GM18909 (cell line): ENCODE measurements at regions not wholly inside any gene's neighbourhood (a gene's known extent, or its start where the extent isn't known, plus 50 kb on each side); places are given as distances from the start of the nearest gene placed in this dataset.
"Not testable (repeated sequence)": the region's sequence is repeated elsewhere in the genome, so short reads cannot be mapped to it uniquely, and the experiment has no call there.

Experiments used
- ATAC-seq: cut with Tn5 transposase; IDR thresholded peaks from one replicate; pipeline ENCODE4 v1.9.1; 2021; ENCODE audit warnings: mild to moderate bottlenecking; ENCODE audit not compliant: unreplicated experiment, poor library complexity

DNA sequence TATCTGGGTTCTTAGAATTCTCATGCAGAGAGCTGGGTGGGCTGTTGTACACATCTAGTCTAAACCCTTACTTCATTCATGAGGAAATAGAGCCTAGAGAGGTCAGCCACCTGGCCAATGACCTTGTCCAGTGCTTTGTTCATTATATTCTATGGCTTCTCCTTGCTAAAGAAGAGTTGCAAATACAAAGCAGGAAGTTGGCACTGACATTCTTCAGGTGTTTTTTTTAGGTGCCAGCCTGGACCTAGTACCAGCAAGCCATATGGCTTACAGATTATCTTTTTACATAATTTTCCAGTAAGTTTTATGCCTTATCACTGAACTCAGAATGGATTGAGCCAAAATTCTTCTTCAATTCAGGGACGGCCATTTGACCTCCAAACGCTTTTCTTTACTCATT lies 54.7 kb upstream of the PGM2 start:
- no peak for ATAC-seq

DNA sequence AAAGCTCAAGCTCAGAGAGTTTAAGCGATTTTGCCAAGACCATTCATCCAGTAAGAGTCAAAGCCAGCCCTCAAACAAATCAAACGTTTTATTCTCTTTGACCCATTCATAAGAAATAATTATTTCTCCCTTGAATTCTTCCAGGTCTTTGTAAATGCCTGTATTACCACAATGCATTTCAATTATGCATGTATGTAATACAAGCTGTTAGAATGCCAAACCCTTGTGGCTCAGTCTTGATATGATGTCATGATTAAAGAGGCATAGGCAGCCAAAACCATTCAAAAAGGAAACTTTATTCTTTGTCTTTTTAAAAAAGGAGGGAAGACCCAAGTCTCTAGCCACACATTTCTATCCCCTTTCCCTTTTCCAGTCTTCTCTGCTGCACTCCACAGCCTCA lies 56.5 kb upstream of the PGM2 start:
- no peak for ATAC-seq

DNA sequence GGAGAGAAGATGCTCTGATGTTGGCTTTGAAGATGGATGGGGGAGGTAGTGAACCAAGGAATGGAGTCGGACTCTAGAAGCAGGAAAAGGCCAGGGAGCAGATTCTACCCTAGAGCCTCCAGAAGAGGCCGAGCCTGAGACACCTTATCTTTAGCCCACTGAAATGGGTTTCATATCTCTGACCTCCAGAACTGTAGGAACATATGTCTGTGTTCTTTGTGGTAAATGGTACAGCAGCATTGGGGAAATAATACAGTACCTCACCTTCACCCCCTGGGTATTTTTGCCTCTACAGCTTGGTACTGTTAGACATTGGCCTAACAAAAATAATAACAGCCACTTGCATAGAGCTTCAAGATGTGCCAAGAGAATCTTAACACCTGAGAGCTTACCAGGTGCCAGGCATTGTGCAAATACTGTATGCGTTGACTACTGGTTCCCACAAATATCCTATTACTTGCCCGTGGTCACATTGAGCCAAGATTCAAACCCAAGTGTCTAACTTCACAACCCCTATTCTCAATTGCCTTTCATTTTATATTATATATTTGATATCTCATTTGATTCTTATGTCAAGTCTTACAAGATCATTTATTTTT lies 57.0 kb upstream of the PGM2 start:
- ATAC-seq = no peak

DNA sequence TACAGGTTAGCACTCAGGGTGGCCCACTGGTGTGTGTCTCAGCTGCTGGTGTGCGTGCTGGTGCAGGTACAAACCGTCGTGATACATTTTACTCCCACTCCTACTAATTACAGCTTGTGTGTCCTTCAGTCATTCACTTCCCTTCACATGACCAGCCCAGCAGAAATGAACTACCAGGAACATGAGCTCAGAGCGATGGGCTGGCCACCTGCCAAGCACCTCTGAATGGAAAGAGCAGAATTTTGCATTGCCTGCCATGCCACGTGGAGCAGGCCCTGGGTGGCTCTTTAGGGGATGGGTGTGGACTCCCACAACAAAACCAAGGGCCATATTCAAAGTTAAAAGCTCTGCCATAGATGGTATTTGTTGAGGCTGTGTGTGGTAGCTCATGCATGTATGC lies 58.9 kb upstream of the PGM2 start:
- no peak for ATAC-seq

DNA sequence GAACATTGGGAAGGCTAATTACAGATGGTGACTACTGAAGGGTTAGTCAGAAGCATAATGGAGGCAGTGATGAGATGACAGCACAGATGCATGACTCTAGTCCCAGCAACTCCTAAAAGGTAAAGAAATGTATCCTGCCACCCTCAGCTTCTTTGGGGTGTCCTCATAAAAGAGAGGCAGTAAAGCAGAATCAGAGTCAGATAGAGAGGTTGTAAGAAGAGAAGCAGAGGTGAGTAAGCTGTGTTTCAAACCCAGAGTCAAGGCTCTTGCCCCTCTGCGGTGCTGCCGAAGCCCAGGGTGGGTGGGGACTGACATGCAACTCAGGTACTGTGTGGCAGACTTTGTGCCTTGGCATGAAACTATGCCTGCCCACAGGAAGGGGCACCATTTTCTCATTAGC lies 59.5 kb upstream of the PGM2 start:
- no peak for ATAC-seq

DNA sequence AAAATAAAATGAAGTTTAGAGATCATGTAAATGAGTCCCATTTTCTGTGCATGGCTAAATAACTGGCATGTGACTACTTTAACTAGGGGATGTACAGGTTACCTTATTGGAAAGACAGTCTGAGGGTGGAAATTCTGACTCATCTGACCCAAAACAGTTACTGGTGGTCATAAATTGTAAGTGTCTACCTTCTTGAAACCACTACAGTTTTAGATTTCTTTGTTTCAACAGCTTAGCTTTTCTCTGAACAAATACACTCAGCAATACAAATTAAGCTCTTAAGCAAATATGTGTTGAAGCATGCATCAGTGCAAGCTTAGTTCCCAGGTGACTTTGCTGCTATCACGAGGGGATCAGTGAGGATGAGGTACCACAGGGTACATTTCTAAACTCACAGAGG lies 60.7 kb upstream of the PGM2 start:
- peak; percentile 66 for ATAC-seq

DNA sequence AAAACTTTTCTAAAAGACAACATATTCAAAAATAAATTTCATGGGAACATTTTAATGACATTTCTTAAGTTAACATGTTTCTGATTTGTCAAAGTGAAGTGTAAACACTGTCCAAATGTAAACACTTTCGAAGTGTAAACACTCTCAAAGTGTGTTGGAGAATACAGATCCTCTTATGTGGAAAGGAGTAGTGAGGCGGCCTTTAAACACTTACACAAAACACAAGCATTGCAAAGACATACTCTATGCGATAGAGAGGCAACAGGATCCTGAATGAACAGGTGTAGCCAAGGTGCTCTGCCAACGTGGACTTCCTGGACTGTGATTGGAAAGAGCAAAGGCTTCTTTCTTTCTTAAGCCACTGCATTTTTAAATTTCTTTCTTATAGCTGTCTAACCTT lies 62.7 kb upstream of the PGM2 start:
- no peak for ATAC-seq

DNA sequence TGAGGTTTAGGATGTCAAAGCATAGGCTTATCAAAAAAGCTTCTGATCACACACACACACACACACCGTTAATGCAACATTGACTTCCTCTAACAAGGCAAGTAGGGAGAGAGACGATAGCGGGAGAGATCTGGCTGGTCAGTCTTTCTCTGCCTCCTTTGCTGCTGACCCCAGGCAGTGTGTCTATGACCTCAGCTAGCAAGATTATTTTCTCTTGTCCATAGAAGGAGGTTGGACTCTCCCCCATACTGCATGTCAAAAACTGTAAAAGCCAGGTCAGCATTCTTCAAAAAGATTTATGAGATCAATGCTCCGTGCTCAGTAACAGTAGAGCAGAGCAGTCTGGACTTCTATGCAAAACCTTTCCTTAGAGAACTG lies 63.5 kb upstream of the PGM2 start:
- no peak for ATAC-seq

DNA sequence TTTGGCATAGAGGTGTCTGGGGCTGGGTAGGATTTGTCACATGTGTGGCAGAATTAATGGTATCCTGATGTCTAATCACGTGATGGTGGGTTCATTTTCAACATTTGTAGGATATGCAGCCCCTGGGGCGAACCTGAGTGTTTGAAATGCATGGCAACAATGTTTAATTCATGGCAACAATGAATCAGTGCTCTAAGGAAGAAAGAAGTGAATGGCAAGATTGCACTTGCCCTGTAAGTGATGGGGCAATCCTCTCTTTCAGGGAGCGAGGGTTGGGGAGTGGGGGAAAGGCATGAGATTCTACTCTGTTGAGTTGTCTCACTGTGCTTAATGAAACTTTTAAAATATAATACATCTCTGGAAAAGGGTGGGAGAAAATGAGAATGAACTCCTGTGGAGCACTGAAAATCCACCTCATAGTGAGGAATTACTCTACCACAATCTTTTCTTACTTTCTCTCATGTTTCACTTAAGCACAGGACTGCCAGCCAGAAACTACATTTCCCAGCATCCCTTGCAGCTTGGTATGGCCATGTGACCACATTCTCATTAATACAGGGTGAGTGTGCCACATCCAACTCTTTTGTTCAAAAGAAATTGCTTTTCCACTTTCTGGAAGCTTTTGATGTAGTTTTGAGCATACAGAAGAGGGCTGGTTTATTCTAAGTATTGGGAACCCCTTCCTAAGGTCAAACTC lies 64.0 kb upstream of the PGM2 start:
- no peak for ATAC-seq

DNA sequence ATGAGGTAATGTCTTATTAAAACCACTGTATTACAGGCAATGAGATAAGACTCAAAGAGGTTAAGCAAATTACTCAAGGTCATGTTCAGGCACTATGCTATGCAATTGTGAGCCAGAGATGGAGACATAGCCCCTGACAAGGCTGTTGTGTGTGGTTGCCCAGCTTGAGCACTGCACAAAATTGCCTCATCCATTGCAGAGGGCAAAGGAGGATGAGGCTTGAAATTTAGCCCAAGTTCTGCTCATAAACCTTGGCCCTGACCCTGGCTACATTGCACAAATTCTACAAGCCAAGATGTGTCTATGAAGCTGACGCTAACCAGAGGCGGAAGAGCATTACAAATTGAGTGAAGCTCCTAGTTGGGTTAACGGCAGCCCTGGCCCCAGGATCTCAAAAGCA lies 65.6 kb upstream of the PGM2 start:
- no peak for ATAC-seq

DNA sequence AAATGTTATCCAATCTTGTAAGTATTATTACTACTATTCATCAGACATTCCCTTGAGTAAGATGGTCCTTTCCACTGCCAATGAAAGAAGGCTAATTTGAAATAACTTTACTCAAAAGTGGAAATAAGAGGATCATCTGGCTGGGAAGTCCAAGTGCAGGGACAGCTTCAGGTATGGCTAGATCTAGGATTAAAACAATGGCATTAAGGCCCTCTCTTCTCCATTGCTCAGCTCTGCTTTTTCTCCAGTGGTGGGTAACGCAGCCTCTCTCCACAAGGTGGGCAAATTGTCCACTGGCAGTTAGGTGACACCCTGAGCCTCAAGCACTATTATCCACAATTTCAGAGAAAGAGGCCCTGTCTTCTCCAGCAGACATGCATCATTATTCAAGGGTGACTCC lies 66.7 kb upstream of the PGM2 start:
- no peak for ATAC-seq

DNA sequence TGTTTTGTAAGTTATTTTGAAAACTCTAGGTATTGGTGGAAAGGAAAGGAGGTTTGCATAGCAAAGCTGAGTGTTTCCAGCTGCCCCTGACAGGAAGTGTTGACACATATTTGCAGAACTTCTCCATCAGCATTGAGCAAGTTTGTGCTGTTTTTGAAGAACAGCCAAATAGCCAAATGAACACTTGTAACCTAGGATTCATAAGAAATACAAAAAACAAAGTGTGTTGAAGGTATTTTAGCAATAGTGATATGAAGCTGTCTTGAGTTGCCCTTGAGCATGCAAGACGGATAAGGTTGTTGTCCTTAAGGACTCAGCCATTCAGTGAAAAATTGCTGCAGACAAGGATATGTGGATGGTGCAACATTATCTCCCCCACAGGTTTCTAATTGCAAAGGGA lies 68.3 kb upstream of the PGM2 start:
- no peak for ATAC-seq

DNA sequence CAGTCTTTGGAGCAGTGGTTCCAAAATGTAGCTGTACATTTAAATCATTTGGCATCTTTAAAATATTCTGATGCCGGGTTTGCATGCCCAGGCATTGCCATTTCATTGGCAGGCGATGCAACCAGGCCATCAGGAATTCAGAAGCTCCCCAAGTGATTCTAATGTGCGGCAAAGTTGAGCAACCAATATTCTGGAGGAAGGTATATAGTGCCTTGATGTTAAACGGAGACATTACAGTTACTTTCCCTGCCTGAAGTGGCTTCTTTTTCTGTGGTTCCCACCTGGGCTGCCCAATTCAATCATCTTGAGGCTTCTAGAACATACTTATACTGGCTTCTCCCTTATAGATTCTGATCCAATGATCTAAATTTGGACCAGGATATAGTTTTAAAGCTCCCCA lies 68.7 kb upstream of the PGM2 start:
- ATAC-seq = no peak

DNA sequence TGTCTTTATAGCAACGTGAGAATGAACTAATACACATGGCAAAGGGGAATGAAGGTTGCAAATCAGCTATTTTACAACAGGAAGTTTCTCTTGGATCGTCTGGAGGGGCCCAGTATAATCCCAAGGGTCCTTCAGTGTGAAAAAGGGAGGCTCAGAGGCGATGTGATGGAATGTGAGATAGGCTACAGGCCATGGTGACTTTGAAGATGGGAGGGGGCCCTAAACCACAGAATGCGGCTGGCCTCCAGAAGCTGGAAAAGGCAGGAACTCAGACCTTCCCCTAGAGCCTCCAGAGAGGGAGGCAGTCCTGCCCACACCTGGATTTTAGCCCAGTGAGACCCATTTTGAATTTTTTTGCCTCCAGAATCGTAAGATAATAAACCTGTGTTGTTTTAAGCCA lies 69.4 kb upstream of the PGM2 start:
- ATAC-seq = no peak

DNA sequence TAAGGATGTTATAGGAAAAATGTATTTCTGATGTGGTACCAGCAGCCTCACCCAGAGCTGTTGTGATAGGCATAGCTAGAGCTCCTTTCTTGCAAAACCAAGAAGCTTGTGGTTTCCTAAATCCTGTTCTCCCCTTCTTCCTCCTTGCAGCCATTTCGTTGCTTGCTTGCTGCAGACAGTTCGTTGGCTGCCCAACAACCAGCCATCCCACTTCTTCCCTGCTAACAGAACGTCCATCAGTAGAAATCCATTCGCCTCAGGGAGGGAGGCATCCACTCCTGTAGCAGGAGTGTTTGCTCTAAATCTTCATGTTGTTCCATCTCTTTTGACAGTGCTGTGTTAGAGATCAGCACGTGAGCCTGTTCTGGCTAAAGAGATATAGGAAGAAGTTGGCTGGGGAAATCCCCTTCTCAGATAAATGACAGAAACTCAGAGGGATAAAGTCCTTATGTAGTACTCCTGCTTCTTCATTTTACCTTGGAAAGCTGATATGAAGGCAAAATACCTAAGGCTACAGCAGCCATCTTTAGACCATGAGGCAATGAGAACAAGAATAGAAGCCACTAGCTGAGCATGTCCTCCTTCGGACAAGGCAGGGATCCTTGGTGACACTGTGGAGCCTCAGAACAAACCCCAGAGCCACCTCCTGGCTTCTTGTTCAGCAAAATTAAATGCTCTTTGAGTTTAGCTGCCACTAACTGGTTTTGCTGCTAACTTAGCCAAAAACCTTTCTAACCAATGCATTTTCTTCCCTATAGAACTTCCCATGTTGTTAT lies 68.4 kb upstream of the RELL1 start:
- ATAC-seq = no peak

DNA sequence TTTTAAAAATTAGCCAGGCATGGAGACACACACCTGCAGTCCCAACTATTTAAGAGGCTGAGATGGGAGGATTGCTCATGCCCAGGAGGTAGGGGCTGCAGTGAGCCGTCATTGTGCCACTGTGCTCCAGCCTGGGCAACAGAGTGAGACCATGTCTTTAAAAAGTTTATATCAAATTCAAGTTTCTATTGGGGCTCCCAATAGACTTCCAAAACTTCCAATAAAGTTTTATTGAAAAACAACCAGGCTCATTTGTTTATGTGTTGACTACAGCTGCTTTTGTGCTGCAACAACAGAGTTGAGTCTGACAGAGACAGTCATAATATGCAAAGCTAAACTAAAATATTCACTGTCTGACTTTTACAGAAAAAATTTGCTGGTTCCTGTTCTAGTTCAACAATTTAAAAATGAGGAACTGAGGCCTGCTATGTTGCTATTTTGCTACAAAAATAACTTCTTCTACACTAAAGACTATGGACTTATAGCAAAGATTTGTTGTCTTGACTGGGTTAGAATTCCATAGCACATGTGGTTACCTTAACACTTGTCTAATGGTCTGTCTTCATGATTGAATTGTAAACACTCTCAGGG lies 63.3 kb upstream of the RELL1 start:
- peak; percentile 72 for ATAC-seq

DNA sequence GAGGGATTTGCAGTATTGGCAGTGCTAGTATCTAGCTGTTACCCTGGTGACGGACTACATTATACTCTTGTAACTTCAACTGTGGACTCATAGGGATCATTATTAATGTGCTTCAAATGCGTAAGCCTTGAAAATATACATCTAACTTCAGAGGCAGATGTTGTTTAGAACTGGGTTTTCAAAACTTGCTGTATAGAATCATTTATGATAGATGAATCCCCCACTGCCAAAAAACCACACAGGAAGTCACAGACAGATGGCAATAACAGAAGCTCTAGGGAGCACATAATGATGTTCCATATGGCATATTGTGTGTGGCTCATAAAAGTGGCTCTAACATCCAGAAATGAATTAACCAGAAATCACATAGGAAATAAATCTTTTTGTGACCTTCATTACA lies 62.3 kb upstream of the RELL1 start:
- ATAC-seq = no peak

DNA sequence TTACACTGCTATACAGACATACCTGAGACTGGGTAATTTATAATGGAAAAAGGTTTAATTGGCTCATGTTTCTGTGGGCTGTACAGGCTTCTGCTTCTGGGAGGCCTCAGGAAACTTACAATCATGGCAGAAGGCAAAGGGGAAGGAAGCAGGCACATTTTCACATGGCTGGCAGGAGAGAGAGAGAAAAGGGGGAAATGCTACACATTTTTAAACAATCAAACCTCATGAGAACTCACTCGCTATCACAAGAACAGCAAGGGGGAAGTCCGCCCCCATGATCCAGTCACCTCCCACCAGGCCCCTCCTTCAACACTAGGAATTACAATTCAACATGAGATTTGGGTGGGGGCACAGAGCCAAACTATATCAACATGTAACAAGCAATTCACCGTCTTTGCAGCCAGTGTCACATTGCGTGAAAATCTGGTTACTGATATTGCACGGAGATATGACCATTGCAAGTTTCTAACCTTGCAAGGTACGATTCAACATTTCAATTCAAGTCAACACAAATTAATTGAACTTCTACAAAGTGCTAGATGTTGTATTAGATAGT lies 61.7 kb upstream of the RELL1 start:
- no peak for ATAC-seq

DNA sequence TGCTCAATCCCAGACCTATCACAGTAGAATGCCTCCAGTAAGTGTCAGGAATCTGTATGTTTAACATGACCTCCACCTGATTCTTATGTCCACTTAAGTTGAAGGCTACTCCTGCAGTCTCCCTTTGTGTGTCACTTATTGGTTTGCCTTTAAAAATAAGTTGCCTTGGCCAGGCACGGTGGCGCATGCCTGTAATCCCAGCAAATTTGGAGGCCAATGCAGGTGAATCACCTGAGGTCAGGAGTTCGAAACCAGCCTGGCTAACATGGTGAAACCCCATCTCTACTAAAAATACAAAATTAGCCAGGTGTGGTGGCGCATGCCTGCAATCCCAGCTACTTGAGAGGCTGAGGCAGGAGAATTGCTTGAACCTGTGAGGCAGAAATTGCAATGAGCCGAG lies 60.7 kb upstream of the RELL1 start:
- ATAC-seq = not testable (repeated sequence)

DNA sequence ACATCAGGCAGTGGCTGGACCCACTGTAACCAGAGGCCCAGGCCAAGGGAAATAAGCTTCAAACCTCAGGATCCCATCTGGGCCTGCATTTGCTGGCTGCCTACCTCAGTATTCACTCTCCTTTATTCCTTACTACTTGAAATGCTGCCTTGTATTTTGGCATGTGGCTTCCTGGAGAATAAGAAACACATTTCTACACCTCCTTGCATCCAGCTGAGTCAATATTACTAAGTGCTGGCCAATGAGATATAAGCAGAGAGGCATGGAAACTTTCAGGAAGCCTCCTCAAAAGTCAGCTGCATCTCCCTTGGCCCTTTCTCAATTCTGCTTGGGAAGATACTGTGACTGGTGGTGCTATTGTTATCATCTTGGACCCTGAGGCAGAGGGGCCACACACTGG lies 59.8 kb upstream of the RELL1 start:
- no peak for ATAC-seq

DNA sequence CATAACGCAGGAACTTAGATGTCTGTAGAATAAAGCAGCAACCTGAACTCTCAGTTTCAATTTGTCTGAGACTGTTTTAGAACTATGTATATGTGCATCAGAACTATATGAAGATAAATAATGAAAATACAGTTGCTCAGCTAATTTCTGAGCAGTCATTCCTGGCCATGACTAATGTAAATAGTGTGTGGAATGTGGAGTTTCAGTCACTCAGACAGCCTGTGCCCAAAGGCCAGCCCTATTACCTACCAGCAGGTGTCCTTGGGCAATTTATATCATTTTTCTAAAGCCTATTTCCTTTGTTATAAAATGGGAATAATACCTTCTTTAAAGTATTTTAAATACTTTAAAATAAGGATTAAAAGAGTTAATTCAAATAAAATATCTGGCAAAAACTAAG lies 56.0 kb upstream of the RELL1 start:
- ATAC-seq = no peak
